Peyer's patch (tissue), 4 donors: ENCODE measurements at regions not wholly inside any gene's neighbourhood (a gene's known extent, or its start where the extent isn't known, plus 50 kb on each side); places are given as distances from the start of the nearest gene placed in this dataset.
A peak's percentile ranks its signal among the peaks of the same experiment; 100 is the strongest.

Source experiments
- DNase-seq, 3 donors: peaks; one replicate each; pipeline ENCODE4 v3.0.0-alpha.2; 2017 to 2019
- H3K27ac ChIP-seq, 4 donors: fragments of 200-600 bp; sonication (generic); one replicate each; pipeline ENCODE4 v1.5.1; 2016 to 2019
- H3K27me3 ChIP-seq, 2 donors: fragments of 200-600 bp; sonication (generic); one replicate each; pipeline ENCODE4 v1.5.1; 2019
- H3K36me3 ChIP-seq, 3 donors: fragments of 200-600 bp; sonication (generic); one replicate each; pipeline ENCODE4 v1.5.1; 2016 to 2019
- H3K4me1 ChIP-seq, 4 donors: fragments of 200-600 bp; sonication (generic); one replicate each; pipeline ENCODE4 v1.5.1; 2016 to 2019
- H3K4me3 ChIP-seq, 4 donors: fragments of 200-600 bp; sonication (generic); 1 replicate in 3 of 4; 2 replicates in 1 of 4; pipeline ENCODE4 v1.5.1; 2016 to 2019; ENCODE audit warnings: mild to moderate bottlenecking in 1 of 4
- H3K9me3 ChIP-seq, 4 donors: fragments of 200-600 bp; sonication (generic); one replicate each; pipeline ENCODE4 v1.5.1; 2016 to 2019; ENCODE audit warnings: mild to moderate bottlenecking in 1 of 4
- POLR2A ChIP-seq, 2 donors: fragments of 450-650 bp; IDR thresholded peaks; one replicate each; pipeline ENCODE4 v1.5.1; 2017; ENCODE audit warnings: antibody characterized with exemption in 2 of 2, mild to moderate bottlenecking in 2 of 2, moderate library complexity in 2 of 2
- TF ChIP-seq, protein P1 (sequence below), 6 experiments: fragments of 450-650 bp in 4 of 6; fragments of 200-600 bp in 2 of 6; sonication (generic) in 1 of 6; IDR thresholded peaks; one replicate each; pipeline ENCODE4 v1.5.1; 2017 to 2019; ENCODE audit warnings: antibody characterized with exemption in 6 of 6, mild to moderate bottlenecking in 3 of 6, moderate library complexity in 1 of 6

DNA sequence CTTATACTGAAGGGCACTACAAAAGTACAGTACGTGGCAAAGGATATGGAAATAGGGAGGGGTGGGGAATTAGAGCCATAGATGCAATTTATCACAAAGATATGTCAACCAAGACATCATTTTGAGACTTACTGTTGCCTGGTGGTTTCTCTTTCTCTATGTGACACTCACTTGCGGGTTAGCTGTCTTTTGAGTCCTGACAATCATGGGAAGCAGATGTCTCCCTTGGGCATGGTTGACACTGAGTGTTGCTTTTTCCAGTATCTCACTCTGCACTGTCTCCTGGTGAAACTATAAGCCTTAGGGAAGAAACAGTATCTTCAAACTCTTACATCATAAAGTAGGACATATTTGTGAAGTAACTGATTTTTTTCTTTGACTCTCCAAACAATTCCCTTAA, 383.5 kb upstream of the LCORL start:
- no peak for DNase-seq
- Histone ChIP-seq H3K4me3 (no peak overlapping the region), H3K4me1 (peaks cover 0 to 12% (median 2%) of the 10 kb centered on the region in 4 donors), H3K27me3 (no peaks in the 10 kb centered on the region), H3K36me3 (no peaks in the 10 kb centered on the region), H3K9me3 (no peaks in the 10 kb centered on the region), H3K27ac (no peak overlapping the region)
- no peak for TF ChIP-seq POLR2A (IDR thresholded peaks at IDR 0.05)
- TF ChIP-seq, protein P1, sequence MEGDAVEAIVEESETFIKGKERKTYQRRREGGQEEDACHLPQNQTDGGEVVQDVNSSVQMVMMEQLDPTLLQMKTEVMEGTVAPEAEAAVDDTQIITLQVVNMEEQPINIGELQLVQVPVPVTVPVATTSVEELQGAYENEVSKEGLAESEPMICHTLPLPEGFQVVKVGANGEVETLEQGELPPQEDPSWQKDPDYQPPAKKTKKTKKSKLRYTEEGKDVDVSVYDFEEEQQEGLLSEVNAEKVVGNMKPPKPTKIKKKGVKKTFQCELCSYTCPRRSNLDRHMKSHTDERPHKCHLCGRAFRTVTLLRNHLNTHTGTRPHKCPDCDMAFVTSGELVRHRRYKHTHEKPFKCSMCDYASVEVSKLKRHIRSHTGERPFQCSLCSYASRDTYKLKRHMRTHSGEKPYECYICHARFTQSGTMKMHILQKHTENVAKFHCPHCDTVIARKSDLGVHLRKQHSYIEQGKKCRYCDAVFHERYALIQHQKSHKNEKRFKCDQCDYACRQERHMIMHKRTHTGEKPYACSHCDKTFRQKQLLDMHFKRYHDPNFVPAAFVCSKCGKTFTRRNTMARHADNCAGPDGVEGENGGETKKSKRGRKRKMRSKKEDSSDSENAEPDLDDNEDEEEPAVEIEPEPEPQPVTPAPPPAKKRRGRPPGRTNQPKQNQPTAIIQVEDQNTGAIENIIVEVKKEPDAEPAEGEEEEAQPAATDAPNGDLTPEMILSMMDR (IDR thresholded peaks at IDR 0.05), result no peak

- no peak for TF ChIP-seq POLR2A (IDR thresholded peaks at IDR 0.05)
- Histone ChIP-seq H3K4me3 (no peak overlapping the region), H3K9me3 (no peaks in the 10 kb centered on the region), H3K27ac (no peak overlapping the region), H3K36me3 (no peaks in the 10 kb centered on the region), H3K27me3 (no peaks in the 10 kb centered on the region), H3K4me1 (peaks cover 0 to 12% (median 2%) of the 10 kb centered on the region in 4 donors)
- no peak for DNase-seq
These were observed 383.1 kb upstream of the LCORL start for GRCh38 chr4:18404642-18405041.

DNA sequence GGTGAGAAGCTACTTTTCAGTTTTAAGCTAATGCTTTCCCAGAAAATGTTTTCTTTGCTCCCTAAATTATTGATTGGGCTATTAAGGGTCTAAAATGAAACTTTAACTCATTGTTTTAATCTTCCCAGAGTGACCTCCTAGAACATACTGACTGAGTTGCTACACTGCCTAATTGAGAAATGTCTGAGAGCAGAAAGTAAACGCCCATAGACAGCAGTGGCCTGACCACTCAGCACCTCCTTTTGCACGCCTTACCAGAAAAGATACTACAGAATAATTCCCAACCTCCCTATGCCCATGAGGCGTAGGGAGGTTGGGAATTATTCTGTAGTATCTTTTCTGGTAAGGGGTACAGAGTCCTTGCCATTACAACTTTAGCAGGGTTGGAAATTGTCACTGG, 381.8 kb upstream of the LCORL start:
- Histone ChIP-seq H3K36me3 (no peaks in the 10 kb centered on the region), H3K4me3 (no peak overlapping the region), H3K4me1 (peaks cover 0 to 12% (median 2%) of the 10 kb centered on the region in 4 donors), H3K27ac (no peak overlapping the region), H3K9me3 (no peaks in the 10 kb centered on the region), H3K27me3 (no peaks in the 10 kb centered on the region)
- no peak for DNase-seq
- no peak for TF ChIP-seq POLR2A (IDR thresholded peaks at IDR 0.05)
- TF ChIP-seq, protein P1 (IDR thresholded peaks at IDR 0.05), result no peak

DNA sequence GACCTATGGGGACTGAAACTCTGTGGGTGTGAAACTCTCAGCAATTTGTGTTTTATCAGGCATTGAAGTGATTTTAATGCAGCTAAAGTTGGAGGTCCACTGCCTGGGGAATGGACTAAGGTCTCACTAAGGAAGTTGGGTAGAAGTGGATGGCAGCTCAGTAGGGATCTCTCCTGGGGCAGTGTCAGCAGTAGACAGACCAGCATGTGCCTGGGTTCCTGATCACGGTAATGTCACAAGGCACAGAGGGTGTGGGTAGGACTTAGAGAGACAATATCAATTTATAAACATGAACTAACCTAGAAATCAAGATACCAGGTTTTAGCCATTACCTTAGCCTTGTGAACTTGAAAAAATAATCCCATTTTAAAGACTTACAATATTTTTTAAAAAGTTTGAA, 380.3 kb upstream of the LCORL start:
- DNase-seq, result no peak
- Histone ChIP-seq H3K27me3 (no peaks in the 10 kb centered on the region), H3K27ac (peak overlapping the region in 2 of 4 donors; percentile 41 to 68), H3K36me3 (no peaks in the 10 kb centered on the region), H3K9me3 (no peaks in the 10 kb centered on the region), H3K4me3 (no peak overlapping the region), H3K4me1 (peaks cover 0 to 12% (median 2%) of the 10 kb centered on the region in 4 donors)
- TF ChIP-seq, protein P1 (IDR thresholded peaks at IDR 0.05), result no peak
- no peak for TF ChIP-seq POLR2A (IDR thresholded peaks at IDR 0.05)

- Histone ChIP-seq H3K9me3 (no peaks in the 10 kb centered on the region), H3K36me3 (no peaks in the 10 kb centered on the region), H3K27me3 (no peaks in the 10 kb centered on the region), H3K4me3 (no peak overlapping the region), H3K27ac (peak overlapping the region in 2 of 4 donors; percentile 41 to 68), H3K4me1 (peaks cover 0 to 12% (median 2%) of the 10 kb centered on the region in 4 donors)
- TF ChIP-seq, protein P1 (IDR thresholded peaks at IDR 0.05), result no peak
- TF ChIP-seq POLR2A (IDR thresholded peaks at IDR 0.05), result no peak
- DNase-seq, result no peak
These were observed 379.9 kb upstream of the LCORL start for GRCh38 chr4:18401425-18401824.

- DNase-seq, result no peak
- no peak for TF ChIP-seq POLR2A (IDR thresholded peaks at IDR 0.05)
- TF ChIP-seq, protein P1 (IDR thresholded peaks at IDR 0.05), result no peak
- peaks cover 0 to 5% (median 0%) of the 10 kb centered on the region in 4 donors for H3K4me1 ChIP-seq
- no peak overlapping the region for H3K27ac ChIP-seq
- H3K9me3 ChIP-seq, result no peaks in the 10 kb centered on the region
- no peak overlapping the region for H3K4me3 ChIP-seq
- no peaks in the 10 kb centered on the region for H3K36me3 ChIP-seq
- H3K27me3 ChIP-seq, result no peaks in the 10 kb centered on the region
These were observed 377.1 kb upstream of the LCORL start for GRCh38 chr4:18398661-18399060.
